ENCODE measurements at regions not wholly inside any gene's neighbourhood (a gene's known extent, or its start where the extent isn't known, plus 50 kb on each side); places are given as distances from the start of the nearest gene placed in this dataset.

GRCh38 chr18:65477455-65477854 is 273.4 kb upstream of the CDH7 start:
- no peaks in the 10 kb centered on the region for H3K4me1 Mint-ChIP-seq
- H3K4me3 Mint-ChIP-seq = no peak overlapping the region
- H3K36me3 Mint-ChIP-seq = no peaks in the 10 kb centered on the region
- no peak overlapping the region for H3K27ac Mint-ChIP-seq
- no peaks in the 10 kb centered on the region for H3K27me3 Mint-ChIP-seq
- no peaks in the 10 kb centered on the region for H3K9me3 Mint-ChIP-seq

DNA sequence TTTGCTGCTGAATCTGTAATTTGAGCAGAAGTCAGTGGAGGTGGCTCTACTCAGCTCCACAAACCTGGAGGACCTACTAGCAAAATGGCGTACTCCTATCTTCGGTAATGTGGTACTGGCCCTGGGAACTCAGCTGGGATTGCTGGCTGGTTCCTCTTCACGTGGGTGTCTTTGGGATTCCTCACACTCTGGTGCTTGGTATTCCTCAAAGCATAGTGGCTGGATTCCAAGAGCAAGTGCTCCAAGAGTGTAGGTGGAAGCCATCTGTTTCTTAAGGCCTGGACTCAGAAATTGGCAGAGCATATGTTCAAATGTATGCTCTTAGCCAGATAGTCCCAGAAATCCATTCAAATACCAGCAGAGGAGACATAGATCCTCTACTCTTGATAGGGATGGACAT is 281.9 kb upstream of the CDH7 start:
- H3K4me3 Mint-ChIP-seq = no peak overlapping the region
- no peaks in the 10 kb centered on the region for H3K4me1 Mint-ChIP-seq
- H3K27me3 Mint-ChIP-seq = no peaks in the 10 kb centered on the region
- no peaks in the 10 kb centered on the region for H3K36me3 Mint-ChIP-seq
- peaks cover 9% of the 10 kb centered on the region for H3K9me3 Mint-ChIP-seq
- no peak overlapping the region for H3K27ac Mint-ChIP-seq

DNA sequence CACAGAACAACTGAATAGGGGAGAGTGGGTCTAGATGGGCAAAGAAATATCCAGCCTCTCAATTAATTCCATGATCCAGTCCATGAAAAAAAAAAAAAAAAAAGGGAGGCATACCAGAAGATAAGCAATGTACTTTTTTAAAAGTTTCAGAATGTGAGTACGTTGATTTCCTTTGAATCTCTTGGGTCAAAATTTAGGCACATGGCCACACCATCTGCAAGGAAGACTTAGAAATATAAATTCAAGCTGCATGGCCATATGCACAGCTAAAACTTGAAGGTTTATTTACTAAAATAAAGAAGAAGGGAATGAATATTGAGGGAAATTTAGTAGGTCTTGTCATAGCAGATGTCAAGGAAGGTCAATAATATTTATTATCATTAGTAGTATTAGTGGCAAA is 286.5 kb upstream of the CDH7 start:
- H3K27ac Mint-ChIP-seq = no peak overlapping the region
- no peaks in the 10 kb centered on the region for H3K27me3 Mint-ChIP-seq

DNA sequence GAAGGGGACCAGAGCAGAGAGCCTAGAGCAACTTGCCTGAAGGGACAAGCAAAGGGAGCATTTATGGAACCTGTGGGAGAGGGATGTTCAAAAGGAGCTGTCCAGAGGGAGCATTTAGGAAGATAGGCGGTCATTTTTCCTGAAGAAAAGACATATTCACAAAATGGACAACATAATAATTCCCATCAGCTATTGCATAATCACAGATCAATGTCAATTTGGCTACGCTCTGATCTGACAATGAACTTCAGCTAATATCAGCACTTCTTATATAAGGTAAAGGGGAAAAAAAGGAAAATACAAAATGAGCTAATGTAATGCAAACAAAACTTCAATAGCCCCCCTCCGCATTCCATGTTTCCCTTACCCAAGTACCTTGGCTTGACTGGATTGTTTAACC is 291.1 kb upstream of the CDH7 start:
- Mint-ChIP-seq H3K9me3 (peaks cover 11% of the 10 kb centered on the region), H3K4me3 (no peak overlapping the region), H3K36me3 (no peaks in the 10 kb centered on the region), H3K27ac (no peak overlapping the region), H3K27me3 (no peaks in the 10 kb centered on the region), H3K4me1 (no peaks in the 10 kb centered on the region)

More for the DNA sequence above, 286.5 kb upstream of the CDH7 start:
- no peaks in the 10 kb centered on the region for H3K4me1 Mint-ChIP-seq
- no peaks in the 10 kb centered on the region for H3K36me3 Mint-ChIP-seq
- peaks cover 12% of the 10 kb centered on the region for H3K9me3 Mint-ChIP-seq
- no peak overlapping the region for H3K4me3 Mint-ChIP-seq

DNA sequence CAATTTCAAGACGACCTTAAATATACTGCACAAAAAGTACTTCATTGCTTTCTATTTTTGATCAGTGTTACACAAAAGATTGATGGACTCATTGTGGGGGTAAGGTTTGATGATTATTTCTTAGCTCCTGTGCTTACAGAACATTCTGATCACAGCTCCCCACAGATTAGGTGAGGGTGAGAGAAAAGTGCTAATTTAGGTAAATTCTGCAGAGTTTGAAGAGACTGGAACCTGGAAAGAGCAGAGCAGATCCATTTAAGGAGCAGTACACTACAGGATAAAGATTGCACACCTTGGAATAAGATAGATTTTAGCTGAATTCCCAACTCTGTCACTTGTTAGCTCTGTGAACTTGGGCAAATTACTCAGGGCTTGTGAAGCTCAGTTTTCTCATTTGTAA is 291.9 kb upstream of the CDH7 start:
- no peak overlapping the region for H3K27ac Mint-ChIP-seq
- H3K4me1 Mint-ChIP-seq = no peaks in the 10 kb centered on the region
- no peaks in the 10 kb centered on the region for H3K27me3 Mint-ChIP-seq
- no peak overlapping the region for H3K4me3 Mint-ChIP-seq
- peaks cover 7% of the 10 kb centered on the region for H3K9me3 Mint-ChIP-seq
- no peaks in the 10 kb centered on the region for H3K36me3 Mint-ChIP-seq

GRCh38 chr18:65439188-65439587 is 311.6 kb upstream of the CDH7 start:
- Mint-ChIP-seq H3K4me3 (no peak overlapping the region), H3K36me3 (no peaks in the 10 kb centered on the region), H3K27me3 (no peaks in the 10 kb centered on the region), H3K9me3 (peaks cover 8% of the 10 kb centered on the region), H3K27ac (no peak overlapping the region), H3K4me1 (no peaks in the 10 kb centered on the region)

GRCh38 chr18:65436430-65436829 is 314.4 kb upstream of the CDH7 start:
- Mint-ChIP-seq H3K9me3 (no peaks in the 10 kb centered on the region), H3K27me3 (no peaks in the 10 kb centered on the region), H3K36me3 (no peaks in the 10 kb centered on the region), H3K4me3 (no peak overlapping the region), H3K4me1 (no peaks in the 10 kb centered on the region), H3K27ac (no peak overlapping the region)

DNA sequence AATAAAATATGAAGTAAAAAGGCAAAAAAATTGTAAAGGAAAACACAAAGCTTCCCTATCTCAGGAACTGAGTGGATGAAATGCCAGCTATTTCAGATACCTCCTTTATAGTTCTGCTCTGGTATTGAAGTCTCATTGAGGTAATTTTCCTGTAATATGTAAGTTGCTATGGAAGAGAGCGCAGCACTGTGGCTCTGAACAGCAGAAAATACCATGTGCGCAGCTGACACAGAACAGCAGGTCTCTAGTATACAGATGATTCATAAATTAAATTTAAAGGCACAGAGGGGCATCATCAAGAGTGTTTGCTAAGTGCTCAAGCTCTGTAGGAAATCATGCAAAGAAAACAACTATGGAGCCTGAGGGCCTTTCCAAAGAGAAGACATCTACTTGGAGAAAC is 315.3 kb upstream of the CDH7 start:
- no peaks in the 10 kb centered on the region for H3K4me1 Mint-ChIP-seq
- H3K36me3 Mint-ChIP-seq = no peaks in the 10 kb centered on the region
- H3K27me3 Mint-ChIP-seq = no peaks in the 10 kb centered on the region
- H3K27ac Mint-ChIP-seq = no peak overlapping the region
- no peak overlapping the region for H3K4me3 Mint-ChIP-seq
- H3K9me3 Mint-ChIP-seq = no peaks in the 10 kb centered on the region

DNA sequence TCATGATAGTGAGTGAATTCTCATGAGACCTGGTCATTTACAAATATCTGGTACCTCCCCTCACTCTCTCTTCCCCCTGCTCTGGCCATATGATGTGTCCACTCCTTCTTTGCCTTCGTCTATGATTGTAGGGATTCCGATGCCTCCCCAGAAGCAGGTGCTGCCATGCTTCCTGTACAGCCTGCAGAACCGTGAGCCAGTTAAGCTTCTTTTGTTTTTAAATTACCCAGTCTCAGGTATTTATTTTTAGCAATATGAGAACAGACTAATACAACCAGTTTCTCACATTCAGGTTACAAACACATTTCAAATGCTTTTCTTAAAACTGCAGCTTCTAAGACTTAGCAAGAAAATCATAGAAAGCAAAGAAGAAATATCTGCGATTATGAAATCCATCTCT is 321.2 kb upstream of the CDH7 start:
- Mint-ChIP-seq H3K36me3 (no peaks in the 10 kb centered on the region), H3K4me3 (no peak overlapping the region), H3K27me3 (no peaks in the 10 kb centered on the region), H3K27ac (no peak overlapping the region), H3K4me1 (no peaks in the 10 kb centered on the region), H3K9me3 (no peaks in the 10 kb centered on the region)

DNA sequence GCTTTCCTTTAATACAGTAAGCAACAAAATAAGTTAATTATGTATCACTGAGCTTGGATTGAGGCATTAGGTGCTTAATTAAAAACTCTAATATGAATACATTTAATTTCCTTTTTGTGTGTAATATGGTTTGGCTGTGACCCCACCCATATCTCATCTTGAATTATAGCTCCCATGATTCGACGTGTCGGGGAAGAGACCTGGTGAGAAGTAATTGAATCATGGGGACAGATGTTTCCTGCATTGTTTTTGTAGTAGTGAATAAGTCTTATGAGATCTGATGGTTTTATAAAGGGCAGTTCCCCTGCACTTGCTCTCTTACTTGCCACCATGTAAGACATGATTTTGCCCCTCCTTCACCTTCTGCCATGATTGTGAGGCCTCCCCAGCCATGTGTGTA is 325.4 kb upstream of the CDH7 start:
- peaks cover 7% of the 10 kb centered on the region for H3K9me3 Mint-ChIP-seq
- no peak overlapping the region for H3K4me3 Mint-ChIP-seq
- H3K4me1 Mint-ChIP-seq = no peaks in the 10 kb centered on the region
- no peaks in the 10 kb centered on the region for H3K27me3 Mint-ChIP-seq
- no peak overlapping the region for H3K27ac Mint-ChIP-seq
- no peaks in the 10 kb centered on the region for H3K36me3 Mint-ChIP-seq

- Mint-ChIP-seq H3K4me1 (no peaks in the 10 kb centered on the region), H3K4me3 (no peak overlapping the region), H3K9me3 (peaks cover 7% of the 10 kb centered on the region), H3K36me3 (no peaks in the 10 kb centered on the region), H3K27me3 (no peaks in the 10 kb centered on the region), H3K27ac (no peak overlapping the region)
Measured at GRCh38 chr18:65423776-65424175, 327.0 kb upstream of the CDH7 start.

GRCh38 chr18:65422544-65423136 is 328.2 kb upstream of the CDH7 start:
- Mint-ChIP-seq H3K4me3 (no peak overlapping the region), H3K36me3 (no peaks in the 10 kb centered on the region), H3K27ac (no peak overlapping the region), H3K9me3 (peaks cover 7% of the 10 kb centered on the region), H3K4me1 (no peaks in the 10 kb centered on the region), H3K27me3 (no peaks in the 10 kb centered on the region)

- Mint-ChIP-seq H3K9me3 (peaks cover 6% of the 10 kb centered on the region), H3K36me3 (no peaks in the 10 kb centered on the region), H3K4me3 (no peak overlapping the region), H3K27me3 (no peaks in the 10 kb centered on the region), H3K4me1 (no peaks in the 10 kb centered on the region), H3K27ac (no peak overlapping the region)
Measured at GRCh38 chr18:65415098-65415497, 335.7 kb upstream of the CDH7 start.

DNA sequence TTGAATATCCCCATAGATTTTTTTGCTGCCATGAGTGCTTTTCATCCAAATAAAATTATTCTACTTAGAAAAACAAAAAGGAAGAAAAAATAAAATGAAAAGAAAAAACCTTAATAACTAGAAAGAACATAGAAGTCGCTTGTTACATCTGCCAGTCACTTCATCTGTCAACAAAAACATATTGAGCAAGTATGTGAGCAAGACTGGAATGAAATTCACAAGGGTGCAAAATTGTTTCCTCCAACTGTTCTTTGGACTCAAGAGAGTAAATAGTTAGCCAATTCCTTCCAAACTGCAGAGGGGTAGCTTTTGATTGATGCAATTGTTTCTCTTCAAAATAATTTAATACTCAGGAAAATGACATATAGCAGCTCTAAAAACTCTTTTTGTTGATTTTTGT is 336.3 kb upstream of the CDH7 start:
- Mint-ChIP-seq H3K27me3 (no peaks in the 10 kb centered on the region), H3K36me3 (no peaks in the 10 kb centered on the region)

DNA sequence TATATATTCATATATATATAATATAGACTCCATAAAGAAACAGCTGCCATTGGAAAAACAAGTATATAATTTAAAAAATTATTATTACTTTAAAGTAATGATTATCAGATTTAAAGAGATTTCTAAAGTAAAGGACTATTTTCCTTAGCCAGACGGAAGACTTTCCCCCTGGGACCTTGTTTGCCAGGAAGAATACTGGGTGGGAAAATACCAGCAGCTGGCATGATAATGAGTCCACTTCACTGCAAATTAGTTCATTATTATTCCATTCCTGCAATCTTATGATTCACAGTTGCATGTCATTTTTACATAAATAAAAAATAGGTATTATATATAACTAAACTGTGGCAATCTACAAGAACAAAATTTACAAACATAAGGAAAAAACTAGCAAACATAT is 339.8 kb upstream of the CDH7 start:
- Mint-ChIP-seq H3K36me3 (no peaks in the 10 kb centered on the region), H3K27ac (no peak overlapping the region), H3K4me1 (no peaks in the 10 kb centered on the region), H3K27me3 (no peaks in the 10 kb centered on the region), H3K9me3 (no peaks in the 10 kb centered on the region), H3K4me3 (no peak overlapping the region)

More for the DNA sequence above, 336.3 kb upstream of the CDH7 start:
- H3K4me1 Mint-ChIP-seq = no peaks in the 10 kb centered on the region
- H3K9me3 Mint-ChIP-seq = peaks cover 6% of the 10 kb centered on the region
- H3K27ac Mint-ChIP-seq = no peak overlapping the region
- H3K4me3 Mint-ChIP-seq = no peak overlapping the region

- H3K4me1 Mint-ChIP-seq = no peaks in the 10 kb centered on the region
- H3K4me3 Mint-ChIP-seq = no peak overlapping the region
- H3K27me3 Mint-ChIP-seq = no peaks in the 10 kb centered on the region
- no peaks in the 10 kb centered on the region for H3K9me3 Mint-ChIP-seq
- H3K27ac Mint-ChIP-seq = no peak overlapping the region
- H3K36me3 Mint-ChIP-seq = no peaks in the 10 kb centered on the region
Measured at GRCh38 chr18:65409261-65409660, 341.6 kb upstream of the CDH7 start.

GRCh38 chr18:65403534-65403933 is 347.3 kb upstream of the CDH7 start:
- no peak overlapping the region for H3K4me3 Mint-ChIP-seq
- H3K36me3 Mint-ChIP-seq = no peaks in the 10 kb centered on the region
- peaks cover 8% of the 10 kb centered on the region for H3K9me3 Mint-ChIP-seq
- H3K4me1 Mint-ChIP-seq = no peaks in the 10 kb centered on the region
- H3K27me3 Mint-ChIP-seq = no peaks in the 10 kb centered on the region
- H3K27ac Mint-ChIP-seq = no peak overlapping the region
